Stimulated activated CD8-positive, alpha-beta memory T cell treated with anti-CD3 and anti-CD28 coated beads, Interleukin-7, amount 100 ng/mL, for 24 hours (primary cell): ENCODE measurements at regions not wholly inside any gene's neighbourhood (a gene's known extent, or its start where the extent isn't known, plus 50 kb on each side); places are given as distances from the start of the nearest gene placed in this dataset.
"Not testable (repeated sequence)": the region's sequence is repeated elsewhere in the genome, so short reads cannot be mapped to it uniquely, and the experiment has no call there.

ENCODE experiments used
- DNase-seq: peaks from one replicate; pipeline ENCODE4 v3.0.0-alpha.2; 2020; ENCODE audit warnings: low read depth

DNA sequence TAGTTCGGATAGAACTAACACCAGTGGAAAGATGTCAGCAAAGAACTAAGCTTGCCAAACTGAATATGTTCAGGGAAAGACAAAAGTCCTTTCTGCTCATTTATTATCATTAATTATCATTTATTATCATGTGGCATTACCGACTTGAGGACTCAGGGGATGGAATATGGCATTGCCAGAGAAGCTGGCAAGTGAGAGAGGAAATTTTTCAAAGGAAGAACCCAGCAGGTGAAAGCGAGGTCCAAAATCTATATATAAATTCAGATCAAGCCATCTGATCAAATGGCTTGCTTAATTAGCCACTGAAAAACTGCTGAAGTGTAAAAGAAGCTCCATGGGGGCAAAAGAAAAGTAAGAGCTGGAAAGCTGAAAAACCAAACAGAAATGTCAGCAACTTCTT is 1049.6 kb upstream of the SEMA6A start:
- no peak for DNase-seq

DNA sequence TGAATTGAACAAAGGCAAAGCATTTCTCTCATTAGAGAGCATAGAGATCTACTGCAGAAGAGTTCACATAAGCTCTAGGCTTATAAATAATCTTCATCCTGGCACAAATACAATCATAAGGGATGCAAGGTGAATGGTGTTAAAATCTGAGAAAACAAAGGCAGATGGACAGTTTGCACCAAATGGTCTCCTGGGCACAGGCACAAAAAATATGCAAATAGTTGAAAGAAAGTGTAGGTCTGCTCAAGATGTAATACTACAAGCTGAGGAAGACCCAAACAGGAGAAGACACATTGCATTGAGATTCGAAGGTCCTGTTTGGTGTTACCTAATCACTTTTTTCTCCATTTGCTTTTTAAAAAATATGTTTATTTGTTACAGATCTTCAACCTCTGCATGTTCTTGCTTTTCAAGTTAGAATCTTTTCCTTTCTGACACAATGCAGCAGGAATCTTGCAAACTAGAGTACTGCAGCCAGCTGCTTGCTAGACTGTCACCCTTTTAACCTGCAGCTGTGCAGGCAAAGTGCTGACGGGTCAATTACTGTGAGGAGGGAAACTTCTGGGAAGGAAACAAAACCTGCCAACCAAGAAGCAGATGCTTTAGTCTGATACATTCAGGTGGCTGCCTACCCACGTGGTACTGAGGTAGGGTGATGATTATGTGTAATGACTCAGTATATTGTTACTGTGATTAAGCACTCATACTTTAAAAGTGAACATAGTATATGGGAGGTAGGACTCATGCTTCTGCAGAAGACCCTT is 1048.6 kb upstream of the SEMA6A start:
- DNase-seq, result no peak

DNA sequence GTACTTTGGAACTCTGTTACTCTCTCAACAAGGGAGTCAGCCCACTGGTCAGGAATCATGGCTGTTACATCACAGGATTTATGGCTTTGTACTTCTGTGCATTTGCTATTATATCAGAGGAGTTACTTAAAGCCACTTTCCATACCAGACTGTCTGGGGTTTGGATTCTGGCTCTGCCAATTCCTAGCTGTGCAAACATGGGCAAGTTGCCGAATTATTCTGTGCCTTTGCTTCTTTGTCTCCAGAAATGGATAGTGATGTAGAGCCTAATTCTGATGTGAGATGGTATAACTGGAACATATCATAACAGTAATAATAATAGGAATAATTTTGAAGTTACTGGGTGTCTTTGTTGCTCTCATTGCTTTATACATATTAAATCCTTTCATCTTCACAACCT is 1047.3 kb upstream of the SEMA6A start:
- DNase-seq, result no peak

DNA sequence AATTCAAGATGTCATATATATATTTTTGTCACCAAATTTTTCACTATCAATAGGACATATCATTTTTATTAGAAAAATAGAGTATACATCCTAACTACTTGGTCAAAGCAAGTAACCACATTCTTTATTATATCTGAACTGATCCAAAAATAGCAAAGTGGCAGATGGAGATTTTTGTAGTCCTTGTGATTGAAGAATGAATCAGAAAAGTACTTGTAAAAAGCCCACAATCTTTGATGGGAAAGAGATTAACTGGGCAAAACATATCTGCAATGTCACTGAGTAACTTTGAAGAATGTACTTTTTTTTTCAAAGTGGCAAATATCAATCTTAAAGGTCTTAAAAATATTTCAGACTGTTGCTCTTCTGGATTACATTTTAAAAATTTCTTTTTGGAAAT is 1040.6 kb upstream of the SEMA6A start:
- DNase-seq, result no peak

DNA sequence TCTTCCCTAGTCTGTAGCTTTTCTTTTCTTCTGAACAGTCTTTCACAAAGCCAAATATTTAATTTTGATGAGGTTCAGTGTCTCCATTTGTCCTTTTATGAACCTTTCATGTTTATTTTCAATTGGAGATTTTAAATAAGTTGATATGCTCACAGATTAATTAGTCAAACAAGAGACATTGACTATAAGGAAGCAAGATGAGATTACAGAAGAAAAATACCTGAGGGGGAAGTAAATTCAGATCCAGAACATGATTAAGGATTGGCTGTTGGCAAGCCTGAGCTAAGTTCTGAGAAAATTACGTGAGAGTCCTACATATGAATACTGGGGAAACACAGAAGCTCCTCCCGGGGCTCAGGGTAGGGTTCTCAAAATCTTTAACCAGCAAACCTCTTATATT is 1039.8 kb upstream of the SEMA6A start:
- DNase-seq, result no peak

DNA sequence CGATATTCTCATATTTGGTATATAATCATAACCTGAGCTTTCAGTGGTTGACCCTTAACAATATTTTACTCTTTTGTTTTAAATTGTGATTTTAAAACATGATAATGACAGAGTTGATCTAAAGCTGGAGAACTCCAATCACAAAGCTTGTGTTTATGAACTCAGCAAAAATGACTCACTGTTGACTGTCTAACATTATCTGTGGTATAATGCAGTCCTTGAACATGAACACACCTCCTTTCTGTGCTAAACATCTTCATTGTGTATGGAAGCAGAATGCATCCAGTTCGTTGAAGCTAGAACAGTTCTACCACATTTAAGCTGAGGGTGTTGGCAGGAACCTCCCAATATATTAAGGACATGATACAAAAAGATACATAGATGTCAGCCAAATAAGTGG is 1030.2 kb upstream of the SEMA6A start:
- DNase-seq, result no peak

DNA sequence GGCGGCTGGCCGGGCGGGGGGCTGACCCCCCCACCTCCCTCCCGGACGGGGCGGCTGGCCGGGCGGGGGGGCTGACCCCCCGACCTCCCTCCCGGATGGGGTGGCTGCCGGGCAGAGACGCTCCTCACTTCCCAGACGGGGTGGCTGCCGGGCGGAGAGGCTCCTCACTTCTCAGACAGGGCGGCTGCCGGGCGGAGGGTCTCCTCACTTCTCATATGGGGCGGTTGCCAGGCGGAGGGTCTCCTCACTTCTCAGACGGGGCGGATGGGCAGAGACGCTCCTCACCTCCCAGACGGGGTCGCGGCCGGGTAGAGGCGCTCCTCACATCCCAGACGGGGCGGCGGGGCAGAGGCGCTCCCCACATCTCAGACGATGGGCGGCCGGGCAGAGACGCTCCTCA is 1025.2 kb upstream of the SEMA6A start:
- DNase-seq, result not testable (repeated sequence)

DNA sequence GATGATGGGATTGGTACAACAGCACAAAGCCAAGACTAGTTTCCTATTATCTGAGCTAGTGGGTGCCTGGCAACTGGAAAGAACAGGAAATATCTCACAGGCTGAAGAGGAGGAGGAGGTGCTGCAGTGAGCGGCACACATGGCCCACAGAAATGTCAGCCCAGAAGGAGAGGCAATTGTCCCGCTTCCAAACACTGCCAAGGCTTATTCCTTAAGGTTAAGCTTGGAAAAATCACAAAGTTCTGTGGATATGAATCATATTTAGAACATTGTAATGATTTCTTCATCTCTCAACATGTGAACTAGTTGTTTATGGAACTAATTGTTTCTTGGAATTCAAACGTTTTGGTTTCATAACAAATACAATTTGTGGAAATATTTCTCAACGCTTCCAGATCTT is 1019.5 kb upstream of the SEMA6A start:
- no peak for DNase-seq

DNA sequence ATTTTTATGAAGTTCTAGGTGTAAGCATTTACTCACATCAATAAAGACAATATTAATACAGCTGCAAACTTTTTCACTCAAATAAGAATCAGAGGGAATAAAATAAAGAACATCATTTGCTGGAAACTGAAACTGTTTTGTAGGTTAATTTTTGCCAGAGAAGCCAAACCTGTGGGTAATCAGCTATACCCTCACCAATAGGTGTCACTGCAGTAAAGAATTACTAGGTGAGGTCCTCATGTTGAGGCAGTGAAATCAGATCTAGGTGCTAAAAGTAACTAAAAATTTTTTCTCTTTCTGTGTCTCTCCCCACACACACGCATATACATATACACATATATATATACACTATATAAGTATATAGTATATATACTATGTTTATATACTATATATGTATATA is 1016.3 kb upstream of the SEMA6A start:
- DNase-seq, result no peak

DNA sequence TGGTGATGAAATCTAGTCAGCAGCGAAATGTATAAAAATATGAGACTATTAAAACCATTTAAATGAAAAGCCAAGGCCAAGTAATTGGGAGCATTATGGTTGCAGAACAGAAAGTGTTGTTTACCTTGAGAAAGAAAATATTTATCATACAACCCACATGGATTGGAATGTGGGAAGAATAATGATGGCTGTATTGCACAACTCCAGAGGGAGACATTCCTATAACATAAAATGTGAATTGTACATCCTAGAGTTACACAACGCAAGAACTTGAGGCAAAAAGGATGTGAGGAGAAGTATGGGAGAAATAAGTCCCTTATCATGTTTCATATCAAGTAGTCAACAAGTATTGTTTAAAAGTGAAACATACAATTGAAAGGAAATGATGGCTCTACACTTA is 1014.0 kb upstream of the SEMA6A start:
- DNase-seq, result no peak

DNA sequence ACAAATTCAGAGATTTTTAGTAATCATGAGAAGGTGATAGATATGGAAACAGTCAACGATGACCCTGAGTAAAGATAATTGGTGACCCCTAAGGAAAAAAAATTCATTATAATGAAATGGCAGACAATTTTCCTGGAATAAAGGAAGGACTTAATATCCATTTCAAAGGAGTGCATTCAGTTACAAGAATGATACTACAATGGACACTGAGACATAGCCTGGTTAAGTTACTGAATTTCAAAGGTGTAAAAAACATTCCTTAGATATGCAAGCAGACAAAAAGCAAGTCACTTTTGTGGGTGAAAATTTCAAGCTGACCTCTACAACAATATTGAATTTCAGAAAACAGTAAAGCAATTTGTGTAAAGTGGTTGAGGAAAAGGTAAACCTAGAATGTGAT is 1012.5 kb upstream of the SEMA6A start:
- no peak for DNase-seq

DNA sequence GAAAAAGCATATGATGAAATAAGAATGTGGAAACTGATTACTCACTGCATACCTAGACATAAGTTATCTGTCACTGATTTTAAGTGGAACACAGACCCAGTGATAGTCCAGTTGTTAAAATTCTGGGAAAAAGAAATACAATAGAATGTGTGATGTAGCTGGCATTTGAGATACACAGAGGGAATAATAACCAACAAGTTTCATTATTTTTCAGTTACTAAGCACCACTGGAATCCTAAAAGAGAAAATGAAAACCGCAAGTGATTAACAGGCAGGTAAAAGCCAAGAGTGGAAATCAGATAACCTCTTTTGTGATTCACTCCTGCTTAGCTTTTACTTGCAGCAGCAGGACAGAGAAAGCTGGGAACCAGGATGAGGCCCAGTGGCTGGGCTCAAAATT is 994.0 kb upstream of the SEMA6A start:
- DNase-seq, result no peak

DNA sequence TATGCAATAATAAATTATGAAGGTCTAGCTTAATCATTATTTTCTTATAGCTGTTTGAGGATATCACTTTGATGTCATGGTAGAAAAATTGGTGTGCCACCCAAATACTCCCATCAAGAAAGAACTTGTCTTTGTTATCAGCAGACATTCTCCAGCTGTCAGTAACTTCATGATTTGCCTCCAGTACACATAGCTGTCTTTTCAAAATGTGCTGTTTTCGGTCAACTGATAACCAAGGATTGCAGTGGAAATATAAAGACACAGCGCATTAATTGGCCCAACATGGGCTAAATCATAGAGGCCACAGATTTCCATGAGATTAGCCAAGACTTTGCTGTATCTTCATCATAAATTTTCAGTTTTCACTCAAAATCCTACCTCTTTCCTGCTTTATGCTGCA is 993.5 kb upstream of the SEMA6A start:
- no peak for DNase-seq

DNA sequence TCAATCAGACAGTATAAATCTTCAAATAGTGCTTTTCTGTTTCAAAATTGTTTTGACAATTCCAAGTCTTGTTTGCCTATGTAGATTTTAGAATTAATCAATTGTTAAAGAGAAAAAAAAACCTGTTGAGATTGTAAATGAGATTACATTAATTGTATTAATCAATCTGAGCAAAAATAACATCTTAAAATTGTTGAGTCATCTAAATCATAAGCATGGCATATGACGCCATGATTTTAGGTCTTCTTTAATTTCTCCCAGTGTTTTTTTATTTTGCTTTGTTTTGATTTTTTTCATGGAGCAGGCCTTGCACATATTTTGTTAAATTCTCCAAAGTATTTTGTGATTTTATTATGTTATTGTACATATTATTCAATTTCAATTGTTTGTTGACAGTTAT is 988.0 kb upstream of the SEMA6A start:
- DNase-seq, result no peak

DNA sequence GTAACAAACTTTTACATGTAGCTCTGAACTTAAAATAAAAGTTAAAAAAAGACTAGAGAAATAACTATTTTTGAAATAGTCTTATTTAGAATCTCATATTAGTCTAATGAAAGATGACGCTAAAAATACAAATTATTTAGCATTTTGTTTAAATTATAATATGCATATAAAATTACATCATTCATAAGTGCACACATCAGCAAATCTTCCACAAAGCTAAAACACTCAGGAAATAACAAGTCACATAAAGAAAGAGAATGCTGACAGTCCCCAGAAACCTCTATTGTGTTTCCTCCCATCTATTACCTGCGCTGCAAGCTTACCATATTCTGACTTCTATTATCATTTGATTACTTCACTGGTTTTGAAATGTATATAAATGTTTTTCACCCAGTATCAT is 986.9 kb upstream of the SEMA6A start:
- DNase-seq, result no peak

DNA sequence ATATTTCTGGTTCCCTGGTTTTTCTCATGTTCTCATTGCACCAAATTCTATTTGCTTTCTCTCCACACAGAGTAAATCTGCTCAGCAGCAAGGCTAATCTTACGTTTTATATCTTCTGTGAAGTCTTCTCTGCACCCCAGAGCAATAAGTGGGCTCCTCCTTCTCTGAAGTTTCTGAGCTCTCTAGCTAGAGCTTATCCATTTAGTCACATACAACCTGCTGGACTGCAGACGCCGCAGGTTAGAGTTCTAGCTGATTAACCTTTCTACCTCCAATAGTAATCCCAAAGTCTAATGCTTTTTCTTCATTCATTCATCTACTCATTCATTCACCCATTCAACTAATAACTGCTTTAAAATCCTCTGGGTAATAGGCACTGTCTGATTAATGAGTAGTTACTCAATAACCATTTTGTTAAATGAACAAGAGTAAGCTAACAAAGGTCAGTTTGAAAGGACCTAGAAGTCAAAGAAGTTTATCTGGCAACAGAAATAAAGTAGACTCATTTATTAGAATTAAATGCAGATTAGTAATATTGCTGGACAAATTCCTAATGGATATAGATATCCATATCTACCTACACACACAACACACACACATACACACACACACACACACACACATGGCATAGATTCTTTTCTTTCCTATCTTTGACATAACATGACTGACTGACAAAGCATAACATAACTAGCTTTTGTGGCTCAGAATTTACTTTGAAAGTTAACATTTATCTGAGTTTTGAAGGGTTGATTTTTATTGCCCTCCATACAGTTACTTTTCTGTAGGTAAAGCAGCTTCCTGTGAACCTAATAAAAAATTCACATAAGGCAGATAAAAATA is 984.6 kb upstream of the SEMA6A start:
- DNase-seq, result no peak

DNA sequence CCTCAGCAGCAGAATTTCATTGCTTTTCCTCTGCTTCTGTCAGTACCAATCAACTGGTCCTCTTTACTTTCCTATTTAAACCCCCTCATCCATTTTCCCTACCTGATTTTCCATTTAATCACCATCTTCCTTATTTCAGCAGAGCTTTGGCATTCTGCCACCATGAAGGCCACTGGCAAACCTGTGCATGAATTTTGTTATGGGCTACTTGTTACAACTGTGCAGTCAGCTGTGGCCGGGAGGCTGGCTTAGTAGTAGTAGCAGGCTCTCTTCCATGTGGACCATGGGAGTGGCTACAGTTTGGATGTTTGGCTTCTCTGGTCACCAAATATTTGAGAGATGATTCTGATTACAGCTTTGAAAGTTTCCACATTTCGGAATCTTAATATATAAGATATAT is 976.6 kb upstream of the SEMA6A start:
- DNase-seq, result no peak

DNA sequence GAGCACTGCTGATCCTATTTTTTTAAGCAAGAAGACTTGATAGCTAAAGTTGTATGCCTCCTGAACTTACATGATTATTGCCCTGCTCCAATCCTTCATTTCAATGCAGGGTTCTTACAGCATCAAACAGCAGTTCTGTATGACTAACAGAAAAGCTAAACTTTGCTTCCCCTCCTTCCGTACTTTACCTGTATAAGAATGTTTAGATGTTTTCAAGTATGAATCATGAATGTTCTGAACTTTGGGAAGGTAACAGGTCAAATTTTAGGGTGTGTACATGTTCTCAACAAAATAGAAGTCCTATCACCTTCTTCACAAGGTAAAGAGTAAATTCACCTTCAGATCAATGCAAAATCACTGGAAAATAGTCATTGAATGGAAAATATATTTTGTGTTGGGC is 972.6 kb upstream of the SEMA6A start:
- no peak for DNase-seq

DNA sequence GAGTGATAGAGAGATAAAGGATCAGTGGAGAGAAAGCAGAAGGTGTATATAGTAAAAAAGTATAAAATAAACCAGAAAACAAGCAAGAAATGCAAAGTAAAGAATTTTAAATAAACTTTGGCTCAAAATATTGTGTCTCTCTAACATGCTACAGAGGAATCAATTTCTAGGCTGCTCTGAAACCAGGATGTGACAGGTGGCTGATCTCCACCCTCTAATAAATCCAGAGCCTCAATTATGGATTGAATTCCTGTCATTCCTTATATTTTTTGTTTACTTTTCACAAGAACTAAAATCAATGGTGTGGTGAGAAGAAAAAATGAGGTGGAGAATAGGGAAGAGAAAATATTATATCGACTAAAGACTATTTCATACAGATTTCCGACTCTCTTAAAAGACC is 965.1 kb upstream of the SEMA6A start:
- DNase-seq, result no peak

DNA sequence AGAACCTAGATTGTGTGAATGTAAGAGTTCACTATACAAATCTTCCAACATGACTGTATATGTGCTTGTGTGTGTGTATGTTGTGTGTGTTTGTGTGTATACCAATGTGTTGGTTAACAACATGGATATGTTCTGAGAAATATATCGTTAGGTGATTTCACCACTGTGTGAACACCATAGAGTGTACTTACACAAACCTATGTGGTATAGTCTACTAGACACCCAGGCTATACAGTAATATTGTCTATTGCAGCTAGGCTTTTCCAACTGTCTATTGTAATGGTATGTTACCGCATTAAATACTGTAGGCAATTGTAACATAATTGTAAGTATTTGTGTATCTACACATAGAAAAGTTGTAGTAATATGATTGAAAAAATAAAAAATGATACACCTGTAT is 959.2 kb upstream of the SEMA6A start:
- no peak for DNase-seq

DNA sequence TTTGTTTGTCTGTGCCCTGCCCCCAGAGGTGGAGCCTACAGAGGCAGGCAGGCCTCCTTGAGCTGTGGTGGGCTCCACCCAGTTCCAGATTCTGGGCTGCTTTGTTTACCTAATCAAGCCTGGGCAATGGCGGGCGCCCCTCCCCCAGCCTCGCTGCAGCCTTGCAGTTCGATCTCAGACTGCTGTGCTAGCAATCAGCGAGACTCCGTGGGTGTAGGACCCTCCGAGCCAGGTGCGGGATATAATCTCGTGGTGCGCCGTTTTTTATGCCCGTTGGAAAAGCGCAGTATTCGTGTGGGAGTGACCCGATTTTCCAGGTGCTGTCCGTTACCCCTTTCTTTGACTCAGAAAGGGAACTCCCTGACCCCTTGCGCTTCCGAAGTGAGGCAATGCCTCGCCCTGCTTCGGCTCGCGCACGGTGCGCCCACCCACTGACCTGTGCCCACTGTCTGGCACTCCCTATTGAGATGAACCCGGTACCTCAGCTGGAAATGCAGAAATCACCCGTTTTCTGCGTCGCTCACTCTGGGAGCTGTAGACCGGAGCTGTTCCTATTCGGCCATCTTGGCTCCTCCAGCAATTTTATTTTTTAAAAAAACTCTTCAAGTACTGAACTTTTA is 958.5 kb upstream of the SEMA6A start:
- not testable (repeated sequence) for DNase-seq

DNA sequence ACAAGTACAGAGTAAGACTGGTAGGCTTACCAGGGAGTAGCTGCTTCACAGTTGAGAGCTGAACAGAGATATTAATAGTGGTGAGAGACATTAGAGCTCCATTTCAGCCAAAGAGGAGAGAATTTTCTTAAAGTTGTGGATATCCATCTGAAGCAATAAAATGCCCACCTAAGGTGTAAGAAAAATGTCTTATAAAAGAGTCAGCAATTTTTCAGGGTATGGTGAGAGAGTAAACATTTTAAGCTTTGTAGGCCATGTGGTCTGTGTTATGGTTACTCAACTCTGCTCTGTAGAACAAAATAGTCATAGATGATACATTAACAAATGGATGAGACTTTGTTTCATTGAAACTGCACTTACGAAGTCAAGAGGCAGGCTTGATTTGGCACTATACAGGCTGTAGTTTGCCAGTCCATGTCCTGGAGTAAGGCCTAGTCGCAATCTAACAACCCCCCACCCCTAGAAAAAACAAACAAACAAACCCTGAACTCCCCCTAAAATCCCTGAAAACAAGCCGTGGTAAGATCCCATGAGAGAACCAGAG is 945.4 kb upstream of the SEMA6A start:
- DNase-seq, result no peak

DNA sequence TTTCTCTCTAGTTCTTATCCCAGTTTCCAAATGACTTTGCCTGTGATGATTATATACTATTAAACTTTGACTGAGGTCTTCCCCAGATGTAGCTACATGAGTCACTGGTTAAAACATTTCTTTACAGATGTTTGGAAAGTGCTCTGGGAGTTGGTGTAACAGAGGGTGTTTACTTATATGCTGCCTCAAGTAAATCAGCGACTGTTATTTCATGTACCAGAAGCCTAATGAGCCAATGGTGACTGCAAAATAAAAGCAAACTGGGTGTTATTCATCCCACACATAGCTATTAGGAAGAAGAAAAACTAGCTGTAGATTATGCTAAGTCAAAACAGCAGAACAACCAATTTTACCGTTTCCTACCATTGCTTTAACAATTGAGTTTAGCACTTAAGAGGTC is 929.7 kb upstream of the SEMA6A start:
- DNase-seq, result no peak
